Smooth muscle cell of the brain vasculature (primary cell): ENCODE measurements at regions not wholly inside any gene's neighbourhood (a gene's known extent, or its start where the extent isn't known, plus 50 kb on each side); places are given as distances from the start of the nearest gene placed in this dataset.

Experiments
- DNase-seq: peaks from one replicate; pipeline ENCODE4 v3.0.0-alpha.2; 2012; ENCODE audit warnings: low read depth, low spot score

- DNase-seq: no peak
Measured at GRCh38 chr5:167447466-167448375, 843.7 kb upstream of the WWC1 start.

- no peak for DNase-seq
Measured at GRCh38 chr5:167448376-167448775, 843.1 kb upstream of the WWC1 start.

- no peak for DNase-seq
Measured at GRCh38 chr5:167451076-167451475, 840.4 kb upstream of the WWC1 start.

- DNase-seq: no peak
Measured at GRCh38 chr5:167452136-167452535, 839.3 kb upstream of the WWC1 start.

- DNase-seq: no peak
Measured at GRCh38 chr5:167453246-167454030, 838.0 kb upstream of the WWC1 start.

- no peak for DNase-seq
Measured at GRCh38 chr5:167458412-167458811, 833.0 kb upstream of the WWC1 start.

- no peak for DNase-seq
Measured at GRCh38 chr5:167460449-167461020, 830.9 kb upstream of the WWC1 start.

- no peak for DNase-seq
Measured at GRCh38 chr5:167463939-167464338, 827.5 kb upstream of the WWC1 start.

GRCh38 chr5:167466992-167467391 lies 824.5 kb upstream of the WWC1 start:
- DNase-seq: no peak

- no peak for DNase-seq
Measured at GRCh38 chr5:167472566-167473108, 818.8 kb upstream of the WWC1 start.

GRCh38 chr5:167478188-167478587 lies 813.3 kb upstream of the WWC1 start:
- DNase-seq: no peak

- no peak for DNase-seq
Measured at GRCh38 chr5:167479779-167480178, 811.7 kb upstream of the WWC1 start.

- DNase-seq: no peak
Measured at GRCh38 chr5:167481345-167481744, 810.1 kb upstream of the WWC1 start.

GRCh38 chr5:167482555-167482954 lies 808.9 kb upstream of the WWC1 start:
- no peak for DNase-seq

- no peak for DNase-seq
Measured at GRCh38 chr5:167485061-167485774, 806.2 kb upstream of the WWC1 start.

GRCh38 chr5:167488371-167488770 lies 803.1 kb upstream of the WWC1 start:
- DNase-seq: no peak

GRCh38 chr5:167489202-167489601 lies 802.2 kb upstream of the WWC1 start:
- no peak for DNase-seq

- DNase-seq: no peak
Measured at GRCh38 chr5:167503926-167504720, 787.3 kb upstream of the WWC1 start.

GRCh38 chr5:167507463-167508233 lies 783.8 kb upstream of the WWC1 start:
- DNase-seq: no peak

GRCh38 chr5:167509076-167509475 lies 782.4 kb upstream of the WWC1 start:
- no peak for DNase-seq
